B cell (primary cell): ENCODE measurements at regions not wholly inside any gene's neighbourhood (a gene's known extent, or its start where the extent isn't known, plus 50 kb on each side); places are given as distances from the start of the nearest gene placed in this dataset.

Experiments used
- ATAC-seq: fragments of 200-7000 bp; cut with Tn5 transposase; one replicate; pipeline ENCODE4 v1.10.0; 2021; ENCODE audit warnings: low read depth, mild to moderate bottlenecking, moderate number of reproducible peaks, moderate library complexity
- CTCF ChIA-PET: fragments of 350-600 bp; sonication (Branson Sonifier 250); formaldehyde crosslinking; loops from one replicate; lab custom pipeline; 2021; ENCODE audit warnings: antibody characterized with exemption, inconsistent platforms; lab: Charles Lee
- POLR2A ChIA-PET: fragments of 350-600 bp; sonication (Branson Sonifier 250); formaldehyde crosslinking; loops from one replicate; lab custom pipeline; 2021; ENCODE audit warnings: antibody characterized with exemption; lab: Charles Lee
- DNase-seq: peaks from one replicate; pipeline ENCODE4 v3.0.0; 2013
- H2AFZ ChIP-seq: 2 replicates; pipeline ENCODE4 v1.6.1; 2012; ENCODE audit warnings: mild to moderate bottlenecking, low read depth, low read length; ENCODE audit not compliant: insufficient read depth, poor library complexity, severe bottlenecking
- H3K27ac ChIP-seq, 2 donors: 1 replicate in 1 of 2; 2 replicates in 1 of 2; pipeline ENCODE4 v1.5.1; 2012 to 2013; ENCODE audit warnings: low read length in 2 of 2, mild to moderate bottlenecking in 2 of 2, moderate library complexity in 1 of 2
- H3K27me3 ChIP-seq, 4 experiments: fragments of 200-600 bp in 1 of 4; sonication (generic) in 1 of 4; replicated peaks in 1 of 4; 1 replicate in 2 of 4; 2 replicates in 2 of 4; pipeline versions ENCODE4 v1.6.1 to v1.7.0; 2013 to 2016; ENCODE audit warnings: low read length in 3 of 4, mild to moderate bottlenecking in 2 of 4, mixed read lengths in 1 of 4, moderate library complexity in 1 of 4; ENCODE audit not compliant: insufficient read depth in 4 of 4, control insufficient read depth in 3 of 4; ENCODE audit errors: control extremely low read depth in 1 of 4
- H3K36me3 ChIP-seq, 2 experiments: replicated peaks in 1 of 2; 1 replicate in 1 of 2; 2 replicates in 1 of 2; pipeline versions ENCODE4 v1.6.1 to v1.7.1; 2013; ENCODE audit warnings: low read length in 1 of 2; ENCODE audit not compliant: insufficient read depth in 2 of 2, control insufficient read depth in 1 of 2; ENCODE audit errors: control extremely low read depth in 1 of 2, extremely low read depth in 1 of 2
- H3K4me1 ChIP-seq, 2 donors: fragments of 200-600 bp in 1 of 2; sonication (generic) in 1 of 2; 1 replicate in 1 of 2; 2 replicates in 1 of 2; pipeline versions ENCODE4 v1.5.1 to v1.6.1; 2013 to 2017; ENCODE audit warnings: low read length in 2 of 2; ENCODE audit not compliant: control insufficient read depth in 2 of 2, insufficient read depth in 2 of 2
- H3K4me2 ChIP-seq: replicated peaks from 2 replicates; pipeline ENCODE3; 2012; ENCODE audit warnings: mild to moderate bottlenecking, low read depth, low read length; ENCODE audit not compliant: poor library complexity, severe bottlenecking
- H3K4me3 ChIP-seq, 5 experiments: fragments of 200-600 bp in 1 of 5; sonication (generic) in 1 of 5; 1 replicate in 3 of 5; 2 replicates in 2 of 5; pipeline versions ENCODE4 v1.5.1 to v1.7.0; 2011 to 2016; ENCODE audit warnings: low read length in 4 of 5, mild to moderate bottlenecking in 4 of 5, low read depth in 2 of 5, control low read depth in 1 of 5, moderate library complexity in 1 of 5; ENCODE audit not compliant: insufficient read depth in 1 of 5; ENCODE audit errors: control extremely low read depth in 1 of 5, extremely low read depth in 1 of 5
- H3K79me2 ChIP-seq: fragments of 200-600 bp; sonication (generic); one replicate; pipeline ENCODE4 v1.6.0; 2016; ENCODE audit warnings: low read length; ENCODE audit not compliant: control insufficient read depth, insufficient read depth
- H3K9ac ChIP-seq: fragments of 200-600 bp; sonication (generic); 2 replicates; pipeline ENCODE4 v1.6.1; 2017; ENCODE audit warnings: mild to moderate bottlenecking, low read length, moderate library complexity
- H3K9me3 ChIP-seq, 3 donors: one replicate each; pipeline versions ENCODE4 v1.6.1 to v1.7.1; 2013; ENCODE audit warnings: low read length in 2 of 3; ENCODE audit not compliant: control insufficient read depth in 2 of 3, insufficient read depth in 1 of 3; ENCODE audit errors: control extremely low read depth in 1 of 3
- H4K20me1 ChIP-seq: 2 replicates; pipeline ENCODE4 v1.6.0; 2012; ENCODE audit warnings: mild to moderate bottlenecking, low read length; ENCODE audit not compliant: insufficient read depth, control insufficient read depth, poor library complexity, severe bottlenecking
- H3K27ac Mint-ChIP-seq: one replicate; pipeline ENCODE4 v1.8.0; 2021; ENCODE audit warnings: mixed read lengths
- H3K27me3 Mint-ChIP-seq: one replicate; pipeline ENCODE4 v1.8.0; 2021; ENCODE audit warnings: mixed read lengths
- H3K4me1 Mint-ChIP-seq: one replicate; pipeline ENCODE4 v1.8.0; 2021; ENCODE audit warnings: mixed read lengths
- H3K4me3 Mint-ChIP-seq: one replicate; pipeline ENCODE4 v1.8.0; 2021; ENCODE audit warnings: mixed read lengths
- H3K9me3 Mint-ChIP-seq: one replicate; pipeline ENCODE4 v1.8.0; 2022; ENCODE audit warnings: mixed read lengths; ENCODE audit not compliant: insufficient read depth
- EZH2 ChIP-seq: IDR thresholded peaks from 2 replicates; pipeline ENCODE4 v1.6.1; 2012; ENCODE audit warnings: borderline replicate concordance, low read depth, mild to moderate bottlenecking, moderate library complexity, low read length; ENCODE audit not compliant: insufficient read depth, poor library complexity, severe bottlenecking
- WGBS: methylation state at CpG from one replicate; pipeline ENCODE4 v1.1.5; 2013; ENCODE audit warnings: missing lambda C conversion rate; ENCODE audit not compliant: insufficient coverage; 5-methylcytosine and 5-hydroxymethylcytosine counted together
- intact Hi-C: fragments of 100-400 bp; cut with micrococcal nuclease; formaldehyde crosslinking; loops from one replicate; pipeline ENCODE4 v1.10.0; 2022
- TF ChIP-seq, protein P1 (sequence below): fragments of 200-600 bp; IDR thresholded peaks from one replicate; pipeline ENCODE4 v1.8.0; 2022; ENCODE audit warnings: antibody characterized with exemption, mild to moderate bottlenecking

DNA sequence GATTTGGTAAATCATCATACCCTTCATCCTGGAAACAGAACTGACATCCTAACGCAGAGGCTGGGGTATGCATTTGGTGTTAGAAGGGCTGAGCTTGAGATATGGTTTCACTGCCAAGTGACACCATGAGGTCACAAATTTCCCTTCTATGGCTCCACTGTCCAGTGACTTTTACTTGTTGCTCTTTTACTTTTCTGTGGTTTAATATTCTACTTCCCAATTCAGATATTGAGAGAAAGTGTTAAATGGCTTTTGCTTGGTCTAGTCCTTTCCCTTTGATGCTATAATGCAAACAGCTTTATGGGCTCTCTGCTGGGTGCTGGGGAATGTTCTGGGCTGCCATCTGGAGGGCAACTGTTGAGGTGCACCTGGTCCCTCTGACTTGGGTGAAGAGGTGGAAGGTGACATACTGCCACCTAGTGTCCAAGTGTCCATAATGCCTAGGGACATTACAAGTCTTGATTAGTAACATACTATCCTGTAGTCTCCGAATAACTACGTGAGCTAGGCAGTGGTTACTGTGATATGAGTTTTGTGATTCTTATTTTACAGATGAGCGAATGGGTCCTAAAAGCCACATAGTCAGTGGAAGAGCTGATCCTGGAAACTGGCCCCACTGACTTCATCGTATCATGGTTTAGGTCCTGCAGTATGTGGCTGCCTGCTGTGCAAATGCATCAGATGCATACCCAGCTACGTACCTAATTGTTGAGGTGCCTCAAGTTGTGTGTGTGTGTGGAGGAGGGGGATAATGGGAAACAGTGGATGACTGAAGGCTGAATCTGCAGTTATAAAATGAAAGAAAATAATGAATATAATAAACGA lies 149.1 kb upstream of the RAG2 start:
- no peak overlapping the region for H3K27ac ChIP-seq
- 38% methylated on average over 2 of the region's 7 CpGs for WGBS
- intact Hi-C loops: loop anchor here (1.0 kb wide), 1 partner anchor 45 kb away; no protein-coding TSS in a partner anchor
- ChIA-PET POLR2A (no interaction called here), CTCF (interaction anchor here (0.7 to 5.6 kb wide), 27 partner anchors 8 to 455 kb away, joined by 3 to 50 read pairs (median 5); partner anchors contain the start of gene RAG1)
- H3K4me1 ChIP-seq: no peaks in the 10 kb centered on the region
- ATAC-seq (peak; percentile 99), DNase-seq (peak; percentile 87)
- no peaks in the 10 kb centered on the region for H3K36me3 ChIP-seq
- no peaks in the 10 kb centered on the region for H3K79me2 ChIP-seq
- no peak overlapping the region for H3K9ac ChIP-seq
- H4K20me1 ChIP-seq: no peaks in the 10 kb centered on the region
- H3K9me3 Mint-ChIP-seq: no peaks in the 10 kb centered on the region
- no peaks in the 10 kb centered on the region for H3K9me3 ChIP-seq
- no peak overlapping the region for H2AFZ ChIP-seq
- H3K4me1 Mint-ChIP-seq: peaks cover 11% of the 10 kb centered on the region
- no peak overlapping the region for H3K27ac Mint-ChIP-seq
- no peak overlapping the region for H3K4me2 ChIP-seq
- TF ChIP-seq, protein P1, sequence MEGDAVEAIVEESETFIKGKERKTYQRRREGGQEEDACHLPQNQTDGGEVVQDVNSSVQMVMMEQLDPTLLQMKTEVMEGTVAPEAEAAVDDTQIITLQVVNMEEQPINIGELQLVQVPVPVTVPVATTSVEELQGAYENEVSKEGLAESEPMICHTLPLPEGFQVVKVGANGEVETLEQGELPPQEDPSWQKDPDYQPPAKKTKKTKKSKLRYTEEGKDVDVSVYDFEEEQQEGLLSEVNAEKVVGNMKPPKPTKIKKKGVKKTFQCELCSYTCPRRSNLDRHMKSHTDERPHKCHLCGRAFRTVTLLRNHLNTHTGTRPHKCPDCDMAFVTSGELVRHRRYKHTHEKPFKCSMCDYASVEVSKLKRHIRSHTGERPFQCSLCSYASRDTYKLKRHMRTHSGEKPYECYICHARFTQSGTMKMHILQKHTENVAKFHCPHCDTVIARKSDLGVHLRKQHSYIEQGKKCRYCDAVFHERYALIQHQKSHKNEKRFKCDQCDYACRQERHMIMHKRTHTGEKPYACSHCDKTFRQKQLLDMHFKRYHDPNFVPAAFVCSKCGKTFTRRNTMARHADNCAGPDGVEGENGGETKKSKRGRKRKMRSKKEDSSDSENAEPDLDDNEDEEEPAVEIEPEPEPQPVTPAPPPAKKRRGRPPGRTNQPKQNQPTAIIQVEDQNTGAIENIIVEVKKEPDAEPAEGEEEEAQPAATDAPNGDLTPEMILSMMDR: peak; percentile 97
- no peak for TF ChIP-seq EZH2
- H3K4me3 ChIP-seq: no peak overlapping the region
- H3K4me3 Mint-ChIP-seq: no peak overlapping the region
- H3K27me3 ChIP-seq: peaks cover 0 to 10% (median 0%) of the 10 kb centered on the region in 4 experiments
- peaks cover 17% of the 10 kb centered on the region for H3K27me3 Mint-ChIP-seq
